Neural cell (in vitro differentiated cells): ENCODE measurements at regions not wholly inside any gene's neighbourhood (a gene's known extent, or its start where the extent isn't known, plus 50 kb on each side); places are given as distances from the start of the nearest gene placed in this dataset.

Source experiments
- H2AFZ ChIP-seq: fragments of 200-600, 300-800 bp; sonication (generic), shearing (Covaris generic); 2 replicates; pipeline ENCODE4 v1.6.0; 2014; ENCODE audit warnings: low read depth, mild to moderate bottlenecking, antibody characterized with exemption, low read length, moderate library complexity
- H3F3A ChIP-seq: fragments of 200-600 bp; shearing (Covaris generic); 2 replicates; pipeline ENCODE4 v1.6.1; 2016; ENCODE audit warnings: mild to moderate bottlenecking, moderate library complexity, mixed read lengths, antibody characterized with exemption, low read length; ENCODE audit not compliant: insufficient read depth, poor library complexity, severe bottlenecking
- H3K27ac ChIP-seq: fragments of 200-600, 300-800 bp; sonication (generic), shearing (Covaris generic); 2 replicates; pipeline ENCODE4 v1.5.1; 2014; ENCODE audit warnings: mild to moderate bottlenecking, low read length, moderate library complexity
- H3K27me3 ChIP-seq: fragments of 300-800, 200-600 bp; sonication (generic), shearing (Covaris generic); 2 replicates; pipeline ENCODE4 v1.6.0; 2014; ENCODE audit warnings: mild to moderate bottlenecking, low read depth, low read length, moderate library complexity; ENCODE audit not compliant: insufficient read depth
- H3K36me3 ChIP-seq: fragments of 300-800, 200-600 bp; sonication (generic), shearing (Covaris generic); 2 replicates; pipeline ENCODE4 v1.5.1; 2014; ENCODE audit warnings: mild to moderate bottlenecking, antibody characterized with exemption, low read length, moderate library complexity; ENCODE audit not compliant: insufficient read depth
- H3K4me2 ChIP-seq: fragments of 300-800, 200-600 bp; sonication (generic), shearing (Covaris generic); 2 replicates; pipeline ENCODE4 v1.6.0; 2014; ENCODE audit warnings: mild to moderate bottlenecking, low read length
- H3K4me3 ChIP-seq: fragments of 300-800, 200-600 bp; sonication (generic), shearing (Covaris generic); 2 replicates; pipeline ENCODE4 v1.5.1; 2014; ENCODE audit warnings: mild to moderate bottlenecking, low read length, moderate library complexity
- H3K79me2 ChIP-seq: fragments of 200-600 bp; shearing (Covaris generic); replicated peaks from 2 replicates; pipeline ENCODE4 v1.6.0; 2014; ENCODE audit warnings: mild to moderate bottlenecking, low read length, moderate library complexity; ENCODE audit not compliant: insufficient read depth
- H3K9ac ChIP-seq: fragments of 300-800, 200-600 bp; sonication (generic), shearing (Covaris generic); 2 replicates; pipeline ENCODE4 v1.6.1; 2016; ENCODE audit warnings: mild to moderate bottlenecking, low read length, mixed read lengths
- H3K9me2 ChIP-seq: fragments of 200-600 bp; shearing (Covaris generic); 2 replicates; pipeline ENCODE4 v1.6.1; 2016; ENCODE audit warnings: mild to moderate bottlenecking, low read length, mixed read lengths; ENCODE audit not compliant: insufficient read depth
- H3K9me3 ChIP-seq: fragments of 200-600, 300-800 bp; sonication (generic), shearing (Covaris generic); 2 replicates; pipeline ENCODE4 v1.6.1; 2016; ENCODE audit warnings: mild to moderate bottlenecking, mixed run types, low read length, moderate library complexity, mixed read lengths
- H4K20me1 ChIP-seq: fragments of 200-600 bp; shearing (Covaris generic); 2 replicates; pipeline ENCODE4 v1.6.1; 2016; ENCODE audit warnings: mild to moderate bottlenecking, mixed run types; ENCODE audit not compliant: insufficient read depth
- EP300 ChIP-seq: fragments of 450-650 bp; conservative IDR thresholded peaks from 2 replicates; pipeline ENCODE4 v1.6.1; 2014; ENCODE audit warnings: antibody characterized with exemption, mild to moderate bottlenecking, moderate library complexity; ENCODE audit not compliant: poor library complexity, severe bottlenecking
- EZH2 ChIP-seq: fragments of 200-600, 300-800 bp; shearing (Covaris generic), sonication (generic); IDR thresholded peaks from 2 replicates; pipeline ENCODE4 v1.6.1; 2014; ENCODE audit warnings: antibody characterized with exemption, low read length, borderline replicate concordance, mild to moderate bottlenecking; ENCODE audit not compliant: insufficient read depth, poor library complexity, severe bottlenecking
- MXI1 ChIP-seq: fragments of 450-650 bp; conservative IDR thresholded peaks from 2 replicates; pipeline ENCODE4 v1.6.1; 2014; ENCODE audit warnings: antibody characterized with exemption, mild to moderate bottlenecking; ENCODE audit not compliant: poor library complexity, severe bottlenecking
- POLR2AphosphoS5 ChIP-seq: IDR thresholded peaks from 2 replicates; pipeline ENCODE4 v1.6.1; 2012
- RAD21 ChIP-seq: fragments of 450-650 bp; conservative IDR thresholded peaks from 2 replicates; pipeline ENCODE4 v1.6.1; 2014; ENCODE audit warnings: antibody characterized with exemption, mild to moderate bottlenecking, moderate library complexity
- SMC3 ChIP-seq: fragments of 450-650 bp; conservative IDR thresholded peaks from 2 replicates; pipeline ENCODE4 v1.6.1; 2014; ENCODE audit warnings: antibody characterized with exemption, mild to moderate bottlenecking, moderate library complexity; ENCODE audit not compliant: poor library complexity
- TAF1 ChIP-seq: IDR thresholded peaks from 2 replicates; pipeline ENCODE4 v1.6.1; 2012; ENCODE audit warnings: low read depth
- TF ChIP-seq, protein P1 (sequence below): fragments of 450-650 bp; IDR thresholded peaks from 2 replicates; pipeline ENCODE4 v1.5.1; 2014; ENCODE audit warnings: antibody characterized with exemption, mild to moderate bottlenecking, moderate library complexity; ENCODE audit not compliant: poor library complexity, severe bottlenecking
- TF ChIP-seq, protein P2 (sequence below): IDR thresholded peaks from 2 replicates; pipeline ENCODE4 v1.6.1; 2012; ENCODE audit warnings: borderline replicate concordance

DNA sequence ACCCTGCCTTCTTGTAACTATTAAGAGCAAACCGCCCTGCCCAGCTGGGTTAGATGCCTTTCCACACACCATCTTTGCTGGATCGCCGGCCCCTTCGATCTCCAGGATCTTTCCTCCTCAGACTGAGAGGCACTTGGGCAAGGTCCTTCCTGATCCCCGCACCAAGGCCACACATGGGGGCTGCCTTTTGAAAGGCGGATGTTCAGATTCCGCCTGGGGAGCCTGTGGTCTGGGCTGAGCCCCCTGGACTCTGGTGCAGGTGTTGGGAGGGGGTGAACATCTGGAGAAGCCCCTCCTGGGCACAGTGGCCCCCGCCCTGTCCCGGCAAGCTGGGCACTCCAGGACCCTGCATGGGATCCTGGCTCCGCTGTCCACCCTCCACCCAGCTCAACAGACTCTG, 135.4 kb upstream of the HDAC4 start:
- Histone ChIP-seq H3K79me2 (no peaks in the 10 kb centered on the region), H3K36me3 (no peaks in the 10 kb centered on the region), H3K9me3 (no peaks in the 10 kb centered on the region), H3K9me2 (no peaks in the 10 kb centered on the region), H2AFZ (no peak overlapping the region), H3K4me3 (no peak overlapping the region), H3F3A (no peaks in the 10 kb centered on the region), H3K4me2 (no peak overlapping the region), H3K9ac (no peak overlapping the region), H4K20me1 (no peaks in the 10 kb centered on the region), H3K27me3 (no peaks in the 10 kb centered on the region), H3K27ac (no peak overlapping the region)
- TF ChIP-seq RAD21 (no peak), MXI1 (no peak), SMC3 (no peak), TAF1 (no peak), EZH2 (no peak), POLR2AphosphoS5 (no peak), EP300 (no peak)
- TF ChIP-seq, protein P1, sequence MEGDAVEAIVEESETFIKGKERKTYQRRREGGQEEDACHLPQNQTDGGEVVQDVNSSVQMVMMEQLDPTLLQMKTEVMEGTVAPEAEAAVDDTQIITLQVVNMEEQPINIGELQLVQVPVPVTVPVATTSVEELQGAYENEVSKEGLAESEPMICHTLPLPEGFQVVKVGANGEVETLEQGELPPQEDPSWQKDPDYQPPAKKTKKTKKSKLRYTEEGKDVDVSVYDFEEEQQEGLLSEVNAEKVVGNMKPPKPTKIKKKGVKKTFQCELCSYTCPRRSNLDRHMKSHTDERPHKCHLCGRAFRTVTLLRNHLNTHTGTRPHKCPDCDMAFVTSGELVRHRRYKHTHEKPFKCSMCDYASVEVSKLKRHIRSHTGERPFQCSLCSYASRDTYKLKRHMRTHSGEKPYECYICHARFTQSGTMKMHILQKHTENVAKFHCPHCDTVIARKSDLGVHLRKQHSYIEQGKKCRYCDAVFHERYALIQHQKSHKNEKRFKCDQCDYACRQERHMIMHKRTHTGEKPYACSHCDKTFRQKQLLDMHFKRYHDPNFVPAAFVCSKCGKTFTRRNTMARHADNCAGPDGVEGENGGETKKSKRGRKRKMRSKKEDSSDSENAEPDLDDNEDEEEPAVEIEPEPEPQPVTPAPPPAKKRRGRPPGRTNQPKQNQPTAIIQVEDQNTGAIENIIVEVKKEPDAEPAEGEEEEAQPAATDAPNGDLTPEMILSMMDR: no peak
- TF ChIP-seq, protein P2, sequence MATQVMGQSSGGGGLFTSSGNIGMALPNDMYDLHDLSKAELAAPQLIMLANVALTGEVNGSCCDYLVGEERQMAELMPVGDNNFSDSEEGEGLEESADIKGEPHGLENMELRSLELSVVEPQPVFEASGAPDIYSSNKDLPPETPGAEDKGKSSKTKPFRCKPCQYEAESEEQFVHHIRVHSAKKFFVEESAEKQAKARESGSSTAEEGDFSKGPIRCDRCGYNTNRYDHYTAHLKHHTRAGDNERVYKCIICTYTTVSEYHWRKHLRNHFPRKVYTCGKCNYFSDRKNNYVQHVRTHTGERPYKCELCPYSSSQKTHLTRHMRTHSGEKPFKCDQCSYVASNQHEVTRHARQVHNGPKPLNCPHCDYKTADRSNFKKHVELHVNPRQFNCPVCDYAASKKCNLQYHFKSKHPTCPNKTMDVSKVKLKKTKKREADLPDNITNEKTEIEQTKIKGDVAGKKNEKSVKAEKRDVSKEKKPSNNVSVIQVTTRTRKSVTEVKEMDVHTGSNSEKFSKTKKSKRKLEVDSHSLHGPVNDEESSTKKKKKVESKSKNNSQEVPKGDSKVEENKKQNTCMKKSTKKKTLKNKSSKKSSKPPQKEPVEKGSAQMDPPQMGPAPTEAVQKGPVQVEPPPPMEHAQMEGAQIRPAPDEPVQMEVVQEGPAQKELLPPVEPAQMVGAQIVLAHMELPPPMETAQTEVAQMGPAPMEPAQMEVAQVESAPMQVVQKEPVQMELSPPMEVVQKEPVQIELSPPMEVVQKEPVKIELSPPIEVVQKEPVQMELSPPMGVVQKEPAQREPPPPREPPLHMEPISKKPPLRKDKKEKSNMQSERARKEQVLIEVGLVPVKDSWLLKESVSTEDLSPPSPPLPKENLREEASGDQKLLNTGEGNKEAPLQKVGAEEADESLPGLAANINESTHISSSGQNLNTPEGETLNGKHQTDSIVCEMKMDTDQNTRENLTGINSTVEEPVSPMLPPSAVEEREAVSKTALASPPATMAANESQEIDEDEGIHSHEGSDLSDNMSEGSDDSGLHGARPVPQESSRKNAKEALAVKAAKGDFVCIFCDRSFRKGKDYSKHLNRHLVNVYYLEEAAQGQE: no peak

DNA sequence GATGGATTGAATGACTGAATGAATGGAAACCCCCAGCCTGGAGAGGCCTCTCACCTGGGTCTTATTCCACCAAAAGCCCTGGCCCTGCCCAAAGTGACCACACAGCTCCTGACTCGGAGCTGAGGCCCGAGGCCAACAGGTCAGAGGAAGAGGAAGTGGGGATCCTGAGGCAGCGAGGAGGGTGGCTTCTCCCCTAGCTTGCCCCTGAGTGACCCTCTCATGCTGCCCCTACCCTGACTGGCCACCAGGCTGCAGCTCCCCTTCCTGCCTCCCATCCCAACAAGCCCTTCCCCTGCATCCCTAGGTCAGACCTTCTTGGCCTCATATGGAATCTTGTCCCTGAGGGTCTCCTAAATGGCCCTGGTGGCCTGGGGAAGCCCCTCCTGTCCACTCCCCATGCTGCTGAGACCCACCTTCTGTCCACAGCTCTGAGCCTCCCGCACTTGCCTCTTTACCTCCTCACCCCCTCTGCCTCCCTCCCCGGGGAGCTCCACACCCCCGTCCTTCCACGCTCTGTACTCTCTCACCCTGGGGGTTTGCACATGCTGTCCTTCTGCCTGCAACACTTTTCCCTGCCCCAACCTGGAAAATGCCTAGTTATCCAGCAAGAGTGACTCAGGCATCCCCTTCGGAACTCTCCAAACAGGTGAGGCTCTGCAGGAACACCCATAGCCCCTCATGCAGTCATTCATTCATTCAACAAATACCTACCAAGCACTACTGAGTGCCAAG, 134.8 kb upstream of the HDAC4 start:
- Histone ChIP-seq H4K20me1 (no peaks in the 10 kb centered on the region), H3K27ac (no peak overlapping the region), H3K27me3 (no peaks in the 10 kb centered on the region), H3K4me3 (no peak overlapping the region), H3F3A (no peaks in the 10 kb centered on the region), H2AFZ (no peak overlapping the region), H3K9me2 (no peaks in the 10 kb centered on the region), H3K9ac (no peak overlapping the region), H3K4me2 (no peak overlapping the region), H3K79me2 (no peaks in the 10 kb centered on the region), H3K36me3 (no peaks in the 10 kb centered on the region), H3K9me3 (no peaks in the 10 kb centered on the region)
- no peak for TF ChIP-seq SMC3
- no peak for TF ChIP-seq POLR2AphosphoS5
- TF ChIP-seq, protein P1: no peak
- TF ChIP-seq EZH2: no peak
- TF ChIP-seq RAD21: no peak
- TF ChIP-seq, protein P2: no peak
- TF ChIP-seq MXI1: no peak
- no peak for TF ChIP-seq TAF1
- no peak for TF ChIP-seq EP300
